K562 (cell line): ENCODE measurements at regions not wholly inside any gene's neighbourhood (a gene's known extent, or its start where the extent isn't known, plus 50 kb on each side); places are given as distances from the start of the nearest gene placed in this dataset.

ENCODE experiments used
- CHD4 ChIP-seq: fragments of 200-600 bp; sonication (generic); IDR thresholded peaks from 3 replicates; pipeline ENCODE4 v1.6.1; 2012; ENCODE audit warnings: low read depth, mild to moderate bottlenecking, mixed read lengths, low read length, inconsistent platforms; ENCODE audit not compliant: insufficient read depth, insufficient replicate concordance, poor library complexity, severe bottlenecking
- ETS1 ChIP-seq: conservative IDR thresholded peaks from 2 replicates; pipeline ENCODE4 v1.6.1; 2011; ENCODE audit warnings: low read depth, mild to moderate bottlenecking, low read length; ENCODE audit not compliant: control insufficient read depth
- EZH2 ChIP-seq: IDR thresholded peaks from 2 replicates; pipeline ENCODE4 v1.6.1; 2012; ENCODE audit warnings: low read depth, mild to moderate bottlenecking, inconsistent platforms, low read length, borderline replicate concordance
- HCFC1 ChIP-seq: IDR thresholded peaks from 2 replicates; pipeline ENCODE4 v1.6.1; 2012; ENCODE audit warnings: low read depth, low read length, improper control_type of control experiment
- HDAC8 ChIP-seq: fragments of 450-650 bp; IDR thresholded peaks from 2 replicates; pipeline ENCODE4 v1.6.1; 2016; ENCODE audit warnings: mild to moderate bottlenecking, missing genetic modification characterization, moderate library complexity, missing compliant biosample characterization
- HIVEP1 ChIP-seq: fragments of 250-450 bp; sonication (Bioruptor Pico); IDR thresholded peaks from 2 replicates; pipeline ENCODE4 v1.4.0; 2020; ENCODE audit warnings: mild to moderate bottlenecking
- HMG20B ChIP-seq: fragments of 250-450 bp; sonication (Bioruptor Pico); IDR thresholded peaks from 2 replicates; pipeline ENCODE4 v1.5.0; 2021; ENCODE audit warnings: mild to moderate bottlenecking
- JUND ChIP-seq, 2 experiments: IDR thresholded peaks; 2 replicates in 1 of 2; 3 replicates in 1 of 2; pipeline ENCODE4 v1.6.1; 2011; ENCODE audit warnings: borderline replicate concordance in 2 of 2, low read depth in 2 of 2, low read length in 2 of 2, improper control_type of control experiment in 1 of 2, missing biosample characterization in 1 of 2, missing genetic modification characterization in 1 of 2, missing genetic modification reagents in 1 of 2
- POLR2AphosphoS5 ChIP-seq: IDR thresholded peaks from 2 replicates; pipeline ENCODE4 v1.6.1; 2011; ENCODE audit warnings: mild to moderate bottlenecking, low read depth, low read length, moderate library complexity; ENCODE audit not compliant: control insufficient read depth, insufficient read depth
- ZBTB11 ChIP-seq, 3 experiments: fragments of 200-800 bp in 1 of 3; fragments of 250-450 bp in 1 of 3; fragments of 450-650 bp in 1 of 3; sonication (Bioruptor Pico) in 1 of 3; sonication (Bioruptor generic) in 1 of 3; formaldehyde crosslinking in 1 of 3; IDR thresholded peaks; 2 replicates each; pipeline versions ENCODE4 v1.6.1 to v1.8.0; 2016 to 2022; ENCODE audit warnings: mild to moderate bottlenecking in 2 of 3, missing genetic modification characterization in 2 of 3, missing compliant biosample characterization in 1 of 3, moderate library complexity in 1 of 3
- ZBTB26 ChIP-seq: fragments of 450-650 bp; formaldehyde crosslinking; IDR thresholded peaks from 2 replicates; pipeline ENCODE4 v1.4.0; 2022; ENCODE audit warnings: missing genetic modification characterization
- ZC3H4 ChIP-seq: sonication (generic); formaldehyde crosslinking; IDR thresholded peaks from 2 replicates; pipeline ENCODE4 v1.9.0; 2021; ENCODE audit warnings: missing genetic modification reagents, borderline replicate concordance
- ZKSCAN3 ChIP-seq: fragments of 250-450 bp; sonication (Bioruptor Pico); IDR thresholded peaks from 2 replicates; pipeline ENCODE4 v1.4.0; 2020
- TF ChIP-seq, protein P1 (sequence below), 3 experiments: IDR thresholded peaks in 2 of 3; conservative IDR thresholded peaks in 1 of 3; 2 replicates each; pipeline ENCODE4 v1.5.1; 2011 to 2012; ENCODE audit warnings: low read length in 3 of 3, mild to moderate bottlenecking in 3 of 3, control low read depth in 2 of 3, improper control_type of control experiment in 1 of 3, inconsistent platforms in 1 of 3, low read depth in 1 of 3, mixed read lengths in 1 of 3, moderate library complexity in 1 of 3; ENCODE audit not compliant: insufficient read depth in 2 of 3

DNA sequence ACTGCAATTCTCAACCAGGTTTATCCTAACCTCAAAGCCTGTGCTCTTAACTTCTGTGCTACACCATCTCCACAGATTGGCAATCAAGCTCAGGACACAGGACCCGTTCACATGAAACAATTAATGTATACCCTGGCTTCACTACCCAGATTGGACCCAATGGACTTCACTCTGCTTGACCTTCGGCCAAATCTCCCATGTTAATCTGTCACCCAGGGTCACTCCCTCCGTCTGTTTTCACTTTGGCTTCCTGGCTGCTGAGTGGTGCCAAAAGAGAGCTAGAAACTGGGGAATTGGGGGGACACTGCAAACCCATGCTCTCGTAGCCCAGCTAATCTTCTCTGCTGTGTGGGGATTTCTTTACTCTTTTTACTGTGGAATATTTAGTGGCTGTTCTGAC lies 216.1 kb upstream of the ZC3H12C start:
- no peak for TF ChIP-seq ZBTB26 (CRISPR knock-in tag)
- no peak for TF ChIP-seq ETS1
- no peak for TF ChIP-seq POLR2AphosphoS5
- TF ChIP-seq, protein P1, sequence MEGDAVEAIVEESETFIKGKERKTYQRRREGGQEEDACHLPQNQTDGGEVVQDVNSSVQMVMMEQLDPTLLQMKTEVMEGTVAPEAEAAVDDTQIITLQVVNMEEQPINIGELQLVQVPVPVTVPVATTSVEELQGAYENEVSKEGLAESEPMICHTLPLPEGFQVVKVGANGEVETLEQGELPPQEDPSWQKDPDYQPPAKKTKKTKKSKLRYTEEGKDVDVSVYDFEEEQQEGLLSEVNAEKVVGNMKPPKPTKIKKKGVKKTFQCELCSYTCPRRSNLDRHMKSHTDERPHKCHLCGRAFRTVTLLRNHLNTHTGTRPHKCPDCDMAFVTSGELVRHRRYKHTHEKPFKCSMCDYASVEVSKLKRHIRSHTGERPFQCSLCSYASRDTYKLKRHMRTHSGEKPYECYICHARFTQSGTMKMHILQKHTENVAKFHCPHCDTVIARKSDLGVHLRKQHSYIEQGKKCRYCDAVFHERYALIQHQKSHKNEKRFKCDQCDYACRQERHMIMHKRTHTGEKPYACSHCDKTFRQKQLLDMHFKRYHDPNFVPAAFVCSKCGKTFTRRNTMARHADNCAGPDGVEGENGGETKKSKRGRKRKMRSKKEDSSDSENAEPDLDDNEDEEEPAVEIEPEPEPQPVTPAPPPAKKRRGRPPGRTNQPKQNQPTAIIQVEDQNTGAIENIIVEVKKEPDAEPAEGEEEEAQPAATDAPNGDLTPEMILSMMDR (IDR thresholded peaks at IDR 0.05 in 2 of 3, conservative IDR thresholded peaks at IDR 0.05 in 1 of 3; ENCODE audit: insufficient read depth in 2 of 3, low read depth in 1 of 3, low read length in 3 of 3): no peak
- no peak for TF ChIP-seq HIVEP1 (CRISPR knock-in tag)
- TF ChIP-seq ZC3H4: no peak
- TF ChIP-seq HCFC1: no peak
- no peak for TF ChIP-seq ZKSCAN3 (CRISPR knock-in tag)
- no peak for TF ChIP-seq HDAC8 (tag)
- no peak for TF ChIP-seq ZBTB11 (CRISPR knock-in tag; IDR thresholded peaks at IDR 0.05)
- no peak for TF ChIP-seq JUND (IDR thresholded peaks at IDR 0.05; ENCODE audit: borderline replicate concordance, low read depth, low read length)
- no peak for TF ChIP-seq JUND (tag; IDR thresholded peaks at IDR 0.05; ENCODE audit: borderline replicate concordance, low read depth, low read length)
- TF ChIP-seq CHD4: no peak
- TF ChIP-seq EZH2: no peak
- no peak for TF ChIP-seq HMG20B (CRISPR knock-in tag)
